ENCODE measurements at regions not wholly inside any gene's neighbourhood (a gene's known extent, or its start where the extent isn't known, plus 50 kb on each side); places are given as distances from the start of the nearest gene placed in this dataset.

GRCh38 chr7:84664626-84665025, 470.0 kb upstream of the SEMA3A start:
- Mint-ChIP-seq H3K4me1 (peaks cover 54% of the 10 kb centered on the region), H3K27ac (peak overlapping the region; percentile 92), H3K9me3 (peaks cover 6% of the 10 kb centered on the region), H3K27me3 (ENCODE audit: low read depth) (no peaks in the 10 kb centered on the region), H3K36me3 (no peaks in the 10 kb centered on the region), H3K4me3 (peak overlapping the region; percentile 1)
- TF ChIP-seq CTCF (IDR thresholded peaks at IDR 0.05; ENCODE audit: unreplicated experiment): no peak
- DNase-seq (ENCODE audit: low spot score in 2 of 2, unreplicated experiment in 2 of 2): no peak

DNA sequence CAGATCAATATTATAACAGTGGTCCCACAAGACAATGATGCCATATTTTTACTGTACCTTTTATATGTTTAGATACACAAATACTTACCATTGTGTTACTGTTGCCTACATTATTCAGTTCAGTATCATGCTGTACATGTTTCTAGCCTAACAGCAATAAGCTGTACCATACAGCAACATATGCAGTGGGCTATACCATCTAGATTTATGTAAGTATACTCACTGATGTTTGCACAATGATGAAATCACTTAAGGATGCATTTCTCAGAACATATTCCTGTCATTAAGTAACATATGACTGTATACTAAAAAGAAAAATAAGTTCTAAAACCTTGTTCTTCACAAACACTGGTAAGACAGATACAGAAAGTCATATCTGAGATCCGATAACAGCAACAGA, 468.6 kb upstream of the SEMA3A start:
- H3K4me1 Mint-ChIP-seq: peaks cover 48% of the 10 kb centered on the region
- H3K27ac Mint-ChIP-seq: peak overlapping the region; percentile 24
- H3K27me3 Mint-ChIP-seq (ENCODE audit: low read depth): no peaks in the 10 kb centered on the region

DNA sequence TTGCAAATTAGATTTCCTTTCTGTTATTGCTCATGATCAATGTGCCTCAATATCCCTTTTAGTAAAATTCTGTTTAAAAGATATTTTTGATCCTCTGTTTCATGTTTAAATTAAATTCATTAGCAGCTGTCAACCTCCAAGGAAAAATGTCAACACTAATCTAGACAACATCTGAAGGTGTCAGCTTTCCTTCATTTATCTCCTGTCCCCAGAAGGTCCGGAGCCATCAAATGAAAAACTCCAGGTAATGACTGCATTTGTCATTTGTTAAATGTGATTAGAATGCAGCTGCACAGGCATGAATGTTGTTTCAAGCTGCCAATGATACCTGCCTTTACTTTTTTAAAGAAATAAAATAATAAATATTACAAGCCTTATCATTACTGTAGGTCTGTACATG, 463.7 kb upstream of the SEMA3A start:
- H3K4me1 Mint-ChIP-seq: peaks cover 8% of the 10 kb centered on the region
- DNase-seq (ENCODE audit: low spot score in 2 of 2, unreplicated experiment in 2 of 2): no peak
- peaks cover 6% of the 10 kb centered on the region for H3K9me3 Mint-ChIP-seq
- H3K36me3 Mint-ChIP-seq: no peaks in the 10 kb centered on the region
- TF ChIP-seq CTCF (IDR thresholded peaks at IDR 0.05; ENCODE audit: unreplicated experiment): no peak
- H3K4me3 Mint-ChIP-seq: no peak overlapping the region
- H3K27me3 Mint-ChIP-seq (ENCODE audit: low read depth): no peaks in the 10 kb centered on the region
- no peak overlapping the region for H3K27ac Mint-ChIP-seq

More for the DNA sequence above, 468.6 kb upstream of the SEMA3A start:
- DNase-seq (ENCODE audit: low spot score in 2 of 2, unreplicated experiment in 2 of 2): no peak
- no peaks in the 10 kb centered on the region for H3K36me3 Mint-ChIP-seq
- peaks cover 6% of the 10 kb centered on the region for H3K9me3 Mint-ChIP-seq
- no peak for TF ChIP-seq CTCF (IDR thresholded peaks at IDR 0.05; ENCODE audit: unreplicated experiment)
- H3K4me3 Mint-ChIP-seq: no peak overlapping the region

- Mint-ChIP-seq H3K9me3 (no peaks in the 10 kb centered on the region), H3K27me3 (ENCODE audit: low read depth) (no peaks in the 10 kb centered on the region), H3K36me3 (no peaks in the 10 kb centered on the region), H3K4me1 (peaks cover 2% of the 10 kb centered on the region), H3K27ac (no peak overlapping the region), H3K4me3 (no peak overlapping the region)
- no peak for DNase-seq (ENCODE audit: low spot score in 2 of 2, unreplicated experiment in 2 of 2)
- no peak for TF ChIP-seq CTCF (IDR thresholded peaks at IDR 0.05; ENCODE audit: unreplicated experiment)
Observed at GRCh38 chr7:84654273-84654672, 459.7 kb upstream of the SEMA3A start.

- TF ChIP-seq CTCF (IDR thresholded peaks at IDR 0.05; ENCODE audit: unreplicated experiment): no peak
- no peak for DNase-seq (ENCODE audit: low spot score in 2 of 2, unreplicated experiment in 2 of 2)
- peaks cover 9% of the 10 kb centered on the region for H3K4me1 Mint-ChIP-seq
- H3K4me3 Mint-ChIP-seq: no peak overlapping the region
- no peaks in the 10 kb centered on the region for H3K36me3 Mint-ChIP-seq
- no peaks in the 10 kb centered on the region for H3K27me3 Mint-ChIP-seq (ENCODE audit: low read depth)
- H3K9me3 Mint-ChIP-seq: no peaks in the 10 kb centered on the region
- H3K27ac Mint-ChIP-seq: no peak overlapping the region
Observed at GRCh38 chr7:84651876-84652275, 457.3 kb upstream of the SEMA3A start.

Data from mesothelial cell of epicardium (in vitro differentiated cells).